OCI-LY1 (cell line): ENCODE measurements at regions not wholly inside any gene's neighbourhood (a gene's known extent, or its start where the extent isn't known, plus 50 kb on each side); places are given as distances from the start of the nearest gene placed in this dataset.

Experiments
- H2AFZ ChIP-seq: fragments of 200-600 bp; sonication (generic), shearing (Covaris generic); 2 replicates; pipeline ENCODE4 v1.6.0; 2014; ENCODE audit warnings: antibody characterized with exemption, mild to moderate bottlenecking, low read length
- H3F3A ChIP-seq: fragments of 200-600 bp; sonication (generic), shearing (Covaris generic); 2 replicates; pipeline ENCODE4 v1.6.0; 2014; ENCODE audit warnings: mild to moderate bottlenecking, antibody characterized with exemption, low read length, moderate library complexity; ENCODE audit not compliant: insufficient read depth
- H3K27ac ChIP-seq: fragments of 200-600 bp; sonication (generic); 2 replicates; pipeline ENCODE4 v1.5.1; 2014; ENCODE audit warnings: low read length, mixed run types, mild to moderate bottlenecking, low read depth; ENCODE audit not compliant: poor library complexity, severe bottlenecking
- H3K27me3 ChIP-seq: fragments of 200-600 bp; sonication (generic); 2 replicates; pipeline ENCODE4 v1.6.0; 2014; ENCODE audit warnings: antibody characterized with exemption, mild to moderate bottlenecking, low read length, moderate library complexity; ENCODE audit not compliant: insufficient read depth
- H3K36me3 ChIP-seq: fragments of 200-600 bp; sonication (generic); 2 replicates; pipeline ENCODE4 v1.6.1; 2014; ENCODE audit warnings: mild to moderate bottlenecking, antibody characterized with exemption, low read length, moderate library complexity, mixed read lengths; ENCODE audit not compliant: insufficient read depth
- H3K4me1 ChIP-seq: fragments of 200-600 bp; sonication (generic); 2 replicates; pipeline ENCODE4 v1.5.1; 2014; ENCODE audit warnings: mild to moderate bottlenecking, low read length, moderate library complexity; ENCODE audit not compliant: insufficient read depth, severe bottlenecking
- H3K4me2 ChIP-seq: fragments of 200-600 bp; sonication (generic), shearing (Covaris generic); 2 replicates; pipeline ENCODE4 v1.6.1; 2014; ENCODE audit warnings: low read length
- H3K4me3 ChIP-seq: fragments of 200-600 bp; sonication (generic); 2 replicates; pipeline ENCODE4 v1.5.1; 2014; ENCODE audit warnings: low read length, low read depth, mild to moderate bottlenecking, mixed read lengths; ENCODE audit not compliant: poor library complexity, severe bottlenecking
- H3K79me2 ChIP-seq: fragments of 200-600 bp; shearing (Covaris generic); 2 replicates; pipeline ENCODE4 v1.6.1; 2016; ENCODE audit warnings: mixed run types, low read length, mixed read lengths; ENCODE audit not compliant: insufficient read depth
- H3K9ac ChIP-seq: fragments of 200-600 bp; sonication (generic), shearing (Covaris generic); 2 replicates; pipeline ENCODE4 v1.6.1; 2014; ENCODE audit warnings: mild to moderate bottlenecking, low read length, mixed read lengths
- H3K9me2 ChIP-seq: fragments of 200-600 bp; sonication (generic), shearing (Covaris generic); 2 replicates; pipeline ENCODE4 v1.6.1; 2014; ENCODE audit warnings: low read depth, mild to moderate bottlenecking, low read length, mixed read lengths
- H3K9me3 ChIP-seq: fragments of 200-600 bp; shearing (Covaris generic); 2 replicates; pipeline ENCODE4 v1.6.1; 2014; ENCODE audit warnings: low read length, mixed read lengths
- H4K20me1 ChIP-seq: fragments of 200-600 bp; sonication (generic), shearing (Covaris generic); 2 replicates; pipeline ENCODE4 v1.6.0; 2016; ENCODE audit warnings: mild to moderate bottlenecking, low read length; ENCODE audit not compliant: insufficient read depth
- CTCF ChIP-seq: fragments of 200-600 bp; sonication (generic), shearing (Covaris generic); IDR thresholded peaks from 2 replicates; pipeline ENCODE4 v1.5.1; 2017; ENCODE audit warnings: mild to moderate bottlenecking, antibody characterized with exemption, low read length, moderate library complexity, mixed read lengths
- EZH2 ChIP-seq: fragments of 200-600 bp; sonication (generic), shearing (Covaris generic); IDR thresholded peaks from 2 replicates; pipeline ENCODE4 v1.8.0; 2017; ENCODE audit warnings: borderline replicate concordance, mixed run types, mild to moderate bottlenecking, antibody characterized with exemption, low read length, moderate library complexity, mixed read lengths

- Histone ChIP-seq H3K27ac (no peak overlapping the region), H3F3A (no peaks in the 10 kb centered on the region), H3K36me3 (no peaks in the 10 kb centered on the region), H3K9me2 (no peaks in the 10 kb centered on the region), H3K79me2 (no peaks in the 10 kb centered on the region), H3K9me3 (no peaks in the 10 kb centered on the region), H3K4me1 (peaks cover 13% of the 10 kb centered on the region), H3K4me2 (no peak overlapping the region), H3K9ac (no peak overlapping the region), H4K20me1 (no peaks in the 10 kb centered on the region), H3K4me3 (no peak overlapping the region), H2AFZ (no peak overlapping the region), H3K27me3 (no peaks in the 10 kb centered on the region)
- TF ChIP-seq CTCF (no peak), EZH2 (no peak)
Measured at GRCh38 chr3:23646184-23646920, 159.4 kb upstream of the UBE2E1 start.

- no peaks in the 10 kb centered on the region for H3K9me2 ChIP-seq
- no peaks in the 10 kb centered on the region for H3K9me3 ChIP-seq
- TF ChIP-seq CTCF: no peak
- H3K4me2 ChIP-seq: no peak overlapping the region
- no peaks in the 10 kb centered on the region for H3K36me3 ChIP-seq
- no peak overlapping the region for H3K27ac ChIP-seq
- H3K27me3 ChIP-seq: no peaks in the 10 kb centered on the region
- no peaks in the 10 kb centered on the region for H3F3A ChIP-seq
- H2AFZ ChIP-seq: no peak overlapping the region
- H3K9ac ChIP-seq: no peak overlapping the region
- H3K4me3 ChIP-seq: no peak overlapping the region
- no peaks in the 10 kb centered on the region for H3K79me2 ChIP-seq
- H4K20me1 ChIP-seq: no peaks in the 10 kb centered on the region
- peaks cover 13% of the 10 kb centered on the region for H3K4me1 ChIP-seq
Measured at GRCh38 chr3:23647706-23648258, 158.0 kb upstream of the UBE2E1 start.

GRCh38 chr3:23648326-23648995 lies 157.3 kb upstream of the UBE2E1 start:
- Histone ChIP-seq H3F3A (no peaks in the 10 kb centered on the region), H3K79me2 (no peaks in the 10 kb centered on the region), H3K9me2 (no peaks in the 10 kb centered on the region), H3K4me1 (peaks cover 15% of the 10 kb centered on the region), H3K36me3 (no peaks in the 10 kb centered on the region), H4K20me1 (no peaks in the 10 kb centered on the region), H3K9me3 (no peaks in the 10 kb centered on the region), H2AFZ (no peak overlapping the region), H3K27ac (no peak overlapping the region), H3K27me3 (no peaks in the 10 kb centered on the region), H3K4me2 (no peak overlapping the region), H3K4me3 (no peak overlapping the region), H3K9ac (no peak overlapping the region)
- no peak for TF ChIP-seq CTCF
- TF ChIP-seq EZH2: no peak
